ENCODE measurements at regions not wholly inside any gene's neighbourhood (a gene's known extent, or its start where the extent isn't known, plus 50 kb on each side); places are given as distances from the start of the nearest gene placed in this dataset.
A peak's percentile ranks its signal among the peaks of the same experiment; 100 is the strongest.

DNA sequence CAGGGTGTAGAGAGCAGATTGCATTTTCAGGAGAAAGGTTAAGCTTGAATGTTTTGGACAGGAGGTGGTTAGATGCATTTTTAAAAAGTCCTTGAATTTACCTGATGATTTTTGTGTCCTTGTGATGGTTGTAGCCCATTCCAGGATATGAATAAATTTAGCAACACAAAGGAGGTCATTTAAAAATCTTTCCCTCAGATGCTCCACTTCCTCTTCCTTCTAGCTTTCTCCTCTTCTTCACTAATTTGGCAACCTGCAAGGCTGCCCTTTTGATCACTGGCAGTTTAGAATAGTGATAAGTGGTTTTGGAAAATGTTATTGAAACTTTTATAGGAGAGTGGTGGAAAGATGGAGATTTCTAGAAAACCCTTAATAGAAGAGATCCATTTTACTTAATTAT, 124.0 kb downstream of the LMO4 start:
- DNase-seq (ENCODE audit: insufficient read length, low spot score) (no peak), FAIRE-seq (no peak)
- TF ChIP-seq POLR2A (IDR thresholded peaks at IDR 0.05; ENCODE audit: low read depth, low read length): no peak
- no peak for TF ChIP-seq TAF1 (IDR thresholded peaks at IDR 0.05; ENCODE audit: low read depth, low read length)
- TF ChIP-seq POLR2AphosphoS5 (IDR thresholded peaks at IDR 0.05; ENCODE audit: low read depth, low read length): no peak
- TF ChIP-seq SPI1 (IDR thresholded peaks at IDR 0.05; ENCODE audit: low read depth, low read length): peak; percentile 32; the same call in 1 of the 2 replicates

DNA sequence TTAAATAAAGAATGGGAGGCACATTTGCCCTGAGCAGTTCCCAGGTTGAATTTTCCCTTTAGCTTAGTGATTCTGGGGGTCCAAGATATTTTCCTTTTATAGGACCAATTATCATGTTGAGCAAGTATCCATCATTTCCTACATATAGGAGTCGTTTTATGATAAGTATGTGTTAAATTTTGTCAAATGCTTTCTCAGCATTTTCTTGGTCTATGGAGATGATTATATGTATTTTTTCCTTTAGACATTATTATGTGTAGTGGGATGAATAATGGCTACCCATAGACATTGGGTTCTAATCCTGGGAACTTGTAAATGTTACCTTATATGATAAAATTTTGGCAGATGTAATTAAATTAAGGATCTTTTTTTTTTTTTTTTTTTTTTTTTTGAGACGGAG, 128.7 kb downstream of the LMO4 start:
- no peak for FAIRE-seq
- no peak for DNase-seq (ENCODE audit: insufficient read length, low spot score)
- TF ChIP-seq POLR2AphosphoS5 (IDR thresholded peaks at IDR 0.05; ENCODE audit: low read depth, low read length): no peak
- no peak for TF ChIP-seq POLR2A (IDR thresholded peaks at IDR 0.05; ENCODE audit: low read depth, low read length)
- TF ChIP-seq SPI1 (IDR thresholded peaks at IDR 0.05; ENCODE audit: low read depth, low read length): no peak
- no peak for TF ChIP-seq POU2F2 (IDR thresholded peaks at IDR 0.05; ENCODE audit: low read depth, low read length)
- no peak for TF ChIP-seq TAF1 (IDR thresholded peaks at IDR 0.05; ENCODE audit: low read depth, low read length)
- no peak for TF ChIP-seq PAX5 (IDR thresholded peaks at IDR 0.05; ENCODE audit: insufficient read depth, low read length, severe bottlenecking)

DNA sequence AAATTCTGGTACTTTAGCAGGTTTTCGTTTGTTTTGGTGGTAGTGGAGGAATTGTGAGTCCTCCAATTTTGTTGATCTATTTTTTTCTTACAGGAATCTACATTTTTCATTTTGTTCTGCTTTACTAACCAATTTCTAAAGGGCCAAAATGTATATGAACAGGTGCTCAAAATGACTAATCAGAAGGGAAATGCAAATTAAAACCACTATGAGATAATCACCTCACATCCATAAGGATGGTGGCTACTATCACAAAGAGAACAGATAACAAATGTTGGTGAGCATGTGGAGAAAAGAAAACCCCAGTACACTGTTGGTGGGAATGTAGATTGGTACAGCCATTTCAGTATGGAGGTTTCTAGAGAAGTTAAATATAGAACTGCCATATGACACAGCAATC, 134.2 kb downstream of the LMO4 start:
- no peak for TF ChIP-seq POU2F2 (IDR thresholded peaks at IDR 0.05; ENCODE audit: low read depth, low read length)
- no peak for TF ChIP-seq POLR2AphosphoS5 (IDR thresholded peaks at IDR 0.05; ENCODE audit: low read depth, low read length)
- TF ChIP-seq TAF1 (IDR thresholded peaks at IDR 0.05; ENCODE audit: low read depth, low read length): no peak
- TF ChIP-seq POLR2A (IDR thresholded peaks at IDR 0.05; ENCODE audit: low read depth, low read length): no peak
- no peak for TF ChIP-seq PAX5 (IDR thresholded peaks at IDR 0.05; ENCODE audit: insufficient read depth, low read length, severe bottlenecking)
- TF ChIP-seq SPI1 (IDR thresholded peaks at IDR 0.05; ENCODE audit: low read depth, low read length): no peak
- no peak for DNase-seq (ENCODE audit: insufficient read length, low spot score)
- FAIRE-seq: peak; percentile 26

DNA sequence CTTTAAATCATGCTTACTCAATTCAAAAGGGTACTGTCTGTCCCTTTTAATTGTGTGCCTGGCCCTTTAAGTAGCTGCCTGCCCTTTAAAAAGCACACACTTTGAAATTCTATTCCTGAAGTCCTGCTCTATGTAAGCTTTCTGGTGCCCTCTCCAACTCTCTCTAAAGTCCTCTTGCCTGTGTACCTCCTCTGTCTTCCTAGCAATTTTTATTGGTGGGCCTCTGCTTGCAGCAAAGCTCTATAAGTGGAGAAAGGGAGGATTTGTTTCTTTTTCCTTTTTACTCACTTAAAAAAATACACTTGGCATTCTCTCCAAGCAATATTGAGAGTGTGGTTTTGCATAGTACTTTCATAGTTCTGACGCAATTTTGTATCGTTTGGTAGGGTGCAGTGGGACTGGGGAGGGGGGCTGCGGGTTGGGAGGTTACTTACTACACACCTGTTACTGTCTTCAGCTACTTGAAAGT, 135.4 kb downstream of the LMO4 start:
- TF ChIP-seq PAX5 (IDR thresholded peaks at IDR 0.05; ENCODE audit: insufficient read depth, low read length, severe bottlenecking) (no peak), POU2F2 (IDR thresholded peaks at IDR 0.05; ENCODE audit: low read depth, low read length) (peak; percentile 36; the same call in 1 of the 2 replicates)
- peak; percentile 7 for DNase-seq (ENCODE audit: insufficient read length, low spot score)
- no peak for FAIRE-seq

DNA sequence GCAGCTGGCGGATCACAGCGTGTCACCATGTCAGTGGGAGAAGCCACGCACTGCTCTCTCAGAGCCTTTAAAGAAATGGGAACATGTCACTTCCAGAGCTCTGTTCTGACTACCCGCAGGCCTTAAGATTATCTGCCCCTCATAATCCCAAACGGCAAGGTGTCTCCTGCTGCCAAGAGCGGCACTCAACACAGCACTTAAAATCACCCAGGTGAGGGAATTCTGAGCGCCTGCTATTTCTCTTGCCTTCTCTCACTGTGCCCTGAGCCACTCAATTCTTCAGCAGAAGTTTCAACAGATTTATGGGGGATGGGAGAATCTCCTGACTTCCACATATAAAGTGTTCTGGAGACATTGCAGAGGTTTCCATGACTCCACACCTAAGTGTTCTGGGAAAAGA, 137.9 kb downstream of the LMO4 start:
- FAIRE-seq (no peak), DNase-seq (ENCODE audit: insufficient read length, low spot score) (no peak)
- TF ChIP-seq PAX5 (IDR thresholded peaks at IDR 0.05; ENCODE audit: insufficient read depth, low read length, severe bottlenecking) (no peak), POLR2A (IDR thresholded peaks at IDR 0.05; ENCODE audit: low read depth, low read length) (no peak), SPI1 (IDR thresholded peaks at IDR 0.05; ENCODE audit: low read depth, low read length) (no peak), POU2F2 (IDR thresholded peaks at IDR 0.05; ENCODE audit: low read depth, low read length) (no peak), POLR2AphosphoS5 (IDR thresholded peaks at IDR 0.05; ENCODE audit: low read depth, low read length) (no peak), TAF1 (IDR thresholded peaks at IDR 0.05; ENCODE audit: low read depth, low read length) (no peak)

DNA sequence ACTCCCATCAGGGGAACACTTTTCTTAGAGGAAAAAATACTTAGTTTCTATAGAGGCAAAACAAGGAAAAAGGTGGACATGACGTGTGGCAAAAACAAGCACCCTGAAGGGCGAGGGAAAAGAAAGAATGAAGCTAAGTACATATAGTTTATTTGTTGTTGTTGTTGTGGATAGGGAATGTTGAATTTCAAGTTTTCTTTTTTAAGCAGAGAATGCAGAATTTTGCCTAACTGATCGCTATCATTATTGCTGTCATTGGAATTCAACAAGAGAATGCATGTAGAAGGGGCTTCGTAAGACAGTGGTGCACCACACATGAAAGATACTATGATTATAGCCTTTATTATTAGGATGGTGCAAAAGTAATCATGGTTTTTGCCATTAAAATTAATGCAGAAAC, 144.0 kb downstream of the LMO4 start:
- DNase-seq (ENCODE audit: insufficient read length, low spot score) (no peak), FAIRE-seq (no peak)
- TF ChIP-seq POLR2A (IDR thresholded peaks at IDR 0.05; ENCODE audit: low read depth, low read length) (no peak), POLR2AphosphoS5 (IDR thresholded peaks at IDR 0.05; ENCODE audit: low read depth, low read length) (no peak), TAF1 (IDR thresholded peaks at IDR 0.05; ENCODE audit: low read depth, low read length) (no peak), POU2F2 (IDR thresholded peaks at IDR 0.05; ENCODE audit: low read depth, low read length) (no peak), PAX5 (IDR thresholded peaks at IDR 0.05; ENCODE audit: insufficient read depth, low read length, severe bottlenecking) (no peak), SPI1 (IDR thresholded peaks at IDR 0.05; ENCODE audit: low read depth, low read length) (no peak)

GRCh38 chr1:87473203-87473661, 144.6 kb downstream of the LMO4 start:
- no peak for FAIRE-seq
- DNase-seq (ENCODE audit: insufficient read length, low spot score): no peak
- TF ChIP-seq POLR2A (IDR thresholded peaks at IDR 0.05; ENCODE audit: low read depth, low read length) (no peak), POLR2AphosphoS5 (IDR thresholded peaks at IDR 0.05; ENCODE audit: low read depth, low read length) (no peak)

GRCh38 chr1:87474098-87474497, 145.4 kb downstream of the LMO4 start:
- DNase-seq (ENCODE audit: insufficient read length, low spot score) (no peak), FAIRE-seq (no peak)
- no peak for TF ChIP-seq TAF1 (IDR thresholded peaks at IDR 0.05; ENCODE audit: low read depth, low read length)
- TF ChIP-seq SPI1 (IDR thresholded peaks at IDR 0.05; ENCODE audit: low read depth, low read length): no peak
- no peak for TF ChIP-seq PAX5 (IDR thresholded peaks at IDR 0.05; ENCODE audit: insufficient read depth, low read length, severe bottlenecking)
- no peak for TF ChIP-seq POLR2A (IDR thresholded peaks at IDR 0.05; ENCODE audit: low read depth, low read length)
- TF ChIP-seq POLR2AphosphoS5 (IDR thresholded peaks at IDR 0.05; ENCODE audit: low read depth, low read length): no peak
- no peak for TF ChIP-seq POU2F2 (IDR thresholded peaks at IDR 0.05; ENCODE audit: low read depth, low read length)

DNA sequence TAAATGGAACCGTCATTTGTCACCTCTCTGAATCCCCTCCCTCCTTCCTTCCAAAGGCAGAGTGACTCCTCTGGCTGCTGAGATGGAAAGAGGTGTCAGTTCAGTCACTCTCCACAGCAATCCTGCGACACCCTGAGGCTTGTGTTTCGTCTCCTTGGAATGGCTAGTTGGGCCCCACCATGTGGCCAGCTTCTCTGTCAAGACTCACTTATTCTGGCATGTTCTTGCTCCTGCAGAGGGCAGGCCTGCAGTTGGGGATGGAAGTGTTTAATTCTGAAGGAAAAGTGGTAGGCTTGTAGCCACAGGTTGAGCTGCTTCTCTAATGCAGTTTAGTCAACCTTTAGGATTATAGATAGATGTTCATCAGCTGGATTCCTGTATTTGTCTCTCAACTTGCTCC, 149.6 kb downstream of the LMO4 start:
- FAIRE-seq: no peak
- no peak for DNase-seq (ENCODE audit: insufficient read length, low spot score)
- TF ChIP-seq POLR2AphosphoS5 (IDR thresholded peaks at IDR 0.05; ENCODE audit: low read depth, low read length) (no peak), POU2F2 (IDR thresholded peaks at IDR 0.05; ENCODE audit: low read depth, low read length) (no peak), POLR2A (IDR thresholded peaks at IDR 0.05; ENCODE audit: low read depth, low read length) (no peak), SPI1 (IDR thresholded peaks at IDR 0.05; ENCODE audit: low read depth, low read length) (no peak), PAX5 (IDR thresholded peaks at IDR 0.05; ENCODE audit: insufficient read depth, low read length, severe bottlenecking) (no peak), TAF1 (IDR thresholded peaks at IDR 0.05; ENCODE audit: low read depth, low read length) (no peak)

DNA sequence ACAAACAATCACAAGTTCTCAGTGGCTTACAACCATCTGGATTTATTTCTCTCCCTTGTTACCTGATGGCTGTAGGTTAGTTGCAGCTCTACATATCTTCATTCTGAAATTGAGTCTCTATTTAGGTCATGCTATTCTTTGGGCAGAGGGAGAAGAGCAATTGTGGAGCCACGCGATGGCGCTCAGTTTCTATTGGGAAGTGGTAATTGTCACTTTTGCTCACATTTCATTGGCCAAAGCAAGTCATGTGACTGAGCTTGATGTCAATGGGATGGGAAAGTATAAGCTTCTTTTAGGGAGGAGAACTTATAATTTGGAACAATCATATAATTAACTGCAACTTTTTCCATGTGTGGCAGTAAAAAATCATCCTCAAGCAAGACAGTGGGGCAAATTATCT, 166.5 kb downstream of the LMO4 start:
- FAIRE-seq: no peak
- DNase-seq (ENCODE audit: insufficient read length, low spot score): no peak
- no peak for TF ChIP-seq POU2F2 (IDR thresholded peaks at IDR 0.05; ENCODE audit: low read depth, low read length)
- no peak for TF ChIP-seq POLR2AphosphoS5 (IDR thresholded peaks at IDR 0.05; ENCODE audit: low read depth, low read length)
- no peak for TF ChIP-seq TAF1 (IDR thresholded peaks at IDR 0.05; ENCODE audit: low read depth, low read length)
- no peak for TF ChIP-seq POLR2A (IDR thresholded peaks at IDR 0.05; ENCODE audit: low read depth, low read length)
- no peak for TF ChIP-seq SPI1 (IDR thresholded peaks at IDR 0.05; ENCODE audit: low read depth, low read length)
